ENCODE measurements at regions not wholly inside any gene's neighbourhood (a gene's known extent, or its start where the extent isn't known, plus 50 kb on each side); places are given as distances from the start of the nearest gene placed in this dataset.
A peak's percentile ranks its signal among the peaks of the same experiment; 100 is the strongest.

DNA sequence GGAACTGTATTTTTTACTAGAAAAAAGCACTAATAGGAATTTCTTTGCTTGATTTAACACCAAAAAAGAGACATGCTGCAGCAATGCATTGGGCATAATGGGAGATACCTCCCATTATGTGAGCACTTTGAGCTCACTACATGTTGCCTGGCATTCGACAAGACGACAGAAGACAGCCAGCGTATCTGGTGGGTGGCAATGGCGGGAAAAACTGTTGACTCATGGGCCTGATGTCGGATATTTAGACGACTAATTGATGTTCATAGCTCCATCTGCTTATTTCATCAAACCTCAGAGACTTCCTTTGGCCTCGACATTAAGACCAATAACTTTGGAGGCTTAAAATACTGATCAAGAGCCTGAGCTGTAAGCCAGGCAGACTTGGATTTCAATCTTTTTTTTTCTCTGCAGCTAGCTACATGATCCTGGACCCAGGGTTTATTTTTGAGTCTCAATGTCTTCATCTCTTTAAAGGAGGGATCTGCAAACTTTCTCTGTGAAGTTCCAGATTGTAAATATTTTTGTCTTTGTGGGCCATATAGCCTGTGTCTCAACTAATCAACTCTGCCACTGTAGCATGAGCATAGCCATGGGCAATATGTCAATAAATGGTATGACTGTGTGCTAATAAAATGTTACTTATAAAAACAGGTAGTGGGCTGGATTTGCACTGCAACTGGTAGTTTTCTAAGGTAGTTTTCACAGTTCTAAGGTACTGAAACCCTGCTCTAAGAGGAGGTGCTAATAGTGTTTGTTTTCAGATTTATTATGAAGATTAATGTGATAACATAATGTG, 375.1 kb downstream of the METTL15 start:
- DNase-seq (ENCODE audit: low spot score) = no peak

DNA sequence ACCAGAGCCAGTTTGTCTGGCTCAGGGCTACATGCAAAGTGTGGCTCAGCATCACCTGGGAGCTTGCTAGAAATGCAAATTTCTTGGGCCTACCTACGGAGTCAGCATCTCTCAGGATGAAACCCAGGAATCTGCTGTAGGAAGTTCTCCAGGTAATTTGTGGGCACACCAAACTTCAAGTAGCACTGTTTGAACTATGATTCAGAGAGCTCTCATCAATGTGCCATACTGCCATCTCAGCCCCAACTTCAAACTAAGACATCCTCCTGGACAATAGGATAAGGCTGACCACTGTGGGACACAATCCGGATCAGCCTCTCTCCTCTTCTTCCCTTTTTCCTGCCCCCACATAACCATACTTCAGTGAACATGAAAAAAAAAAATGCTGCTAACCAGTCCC, 374.5 kb downstream of the METTL15 start:
- no peak for DNase-seq (ENCODE audit: low spot score)

DNA sequence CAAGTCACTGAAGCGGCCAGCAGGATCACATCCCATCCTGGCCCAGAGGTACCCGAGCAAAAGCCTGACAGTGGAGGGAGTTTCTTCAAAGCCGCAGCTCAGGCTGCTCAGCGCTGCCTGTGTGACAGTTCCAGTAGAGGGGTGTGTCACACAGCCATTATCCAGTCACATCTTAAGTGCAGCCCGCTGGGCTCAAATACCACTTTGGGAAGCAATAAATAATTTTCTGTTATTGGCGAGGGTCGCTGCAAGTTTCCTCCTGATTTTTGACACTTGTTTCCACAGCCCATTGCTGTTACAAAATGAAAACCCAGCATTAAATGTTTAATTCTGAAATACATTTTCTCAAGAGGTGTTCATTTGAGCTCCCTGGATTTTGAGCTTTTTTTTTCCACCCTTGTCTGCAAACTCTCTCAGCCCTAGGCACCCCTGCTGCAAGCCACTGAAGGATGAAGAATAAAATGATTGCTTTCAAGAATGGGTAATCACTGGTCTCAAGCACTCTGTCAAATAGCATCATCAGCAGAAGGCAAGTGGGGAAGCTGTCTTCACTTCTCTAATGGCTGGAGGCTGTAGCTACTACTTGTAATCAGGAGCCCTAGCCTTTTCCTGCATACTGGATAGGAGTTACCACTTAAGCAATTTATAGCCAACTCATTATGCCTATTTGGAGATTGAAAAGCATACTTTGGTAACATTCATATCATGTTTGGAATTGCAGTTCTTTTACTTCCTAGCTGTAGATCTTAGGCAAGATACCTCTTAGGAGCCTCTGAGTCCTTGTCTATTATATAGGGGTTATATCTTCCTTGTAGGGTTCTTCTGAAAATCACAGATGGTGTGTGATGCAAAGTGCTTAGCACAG, 373.7 kb downstream of the METTL15 start:
- no peak for DNase-seq (ENCODE audit: low spot score)

DNA sequence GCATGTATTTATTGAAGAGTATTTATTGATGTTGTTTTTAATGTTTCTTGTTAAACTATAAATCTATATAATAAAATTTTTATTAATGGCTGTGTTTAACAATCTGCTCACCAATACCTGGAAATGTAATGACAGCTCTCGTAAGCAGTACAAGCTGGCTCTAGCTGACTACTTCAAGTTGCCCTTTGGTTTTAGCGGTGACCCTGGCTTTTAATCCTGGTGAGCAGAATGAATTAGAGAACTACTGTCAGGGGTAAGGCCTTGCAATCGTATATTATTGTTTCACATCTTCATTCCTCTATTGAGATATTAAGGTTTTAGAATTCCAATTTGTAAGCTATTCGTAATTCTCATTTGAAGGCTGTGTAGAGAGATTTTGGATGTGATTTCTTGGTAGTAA, 372.2 kb downstream of the METTL15 start:
- DNase-seq (ENCODE audit: low spot score) = no peak

DNA sequence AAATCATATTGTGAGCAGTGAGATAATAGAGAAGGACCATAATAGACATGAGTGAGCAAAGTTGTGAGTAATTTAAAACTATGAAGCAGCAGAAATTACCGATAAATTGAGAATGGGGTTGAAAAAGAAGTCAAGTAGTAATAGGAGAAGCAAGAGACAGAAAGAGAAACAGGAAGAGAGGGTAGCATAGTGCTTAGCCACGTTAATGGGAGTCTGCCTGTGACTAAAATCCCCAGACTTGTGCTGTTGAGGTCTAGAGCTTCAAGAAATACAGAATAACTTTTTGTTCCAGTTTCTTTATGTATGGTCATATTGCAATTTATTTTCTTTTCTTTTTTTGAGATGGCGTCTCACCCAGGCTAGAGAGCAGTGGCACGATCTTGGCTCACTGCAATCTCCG, 368.7 kb downstream of the METTL15 start:
- no peak for DNase-seq (ENCODE audit: low spot score)

DNA sequence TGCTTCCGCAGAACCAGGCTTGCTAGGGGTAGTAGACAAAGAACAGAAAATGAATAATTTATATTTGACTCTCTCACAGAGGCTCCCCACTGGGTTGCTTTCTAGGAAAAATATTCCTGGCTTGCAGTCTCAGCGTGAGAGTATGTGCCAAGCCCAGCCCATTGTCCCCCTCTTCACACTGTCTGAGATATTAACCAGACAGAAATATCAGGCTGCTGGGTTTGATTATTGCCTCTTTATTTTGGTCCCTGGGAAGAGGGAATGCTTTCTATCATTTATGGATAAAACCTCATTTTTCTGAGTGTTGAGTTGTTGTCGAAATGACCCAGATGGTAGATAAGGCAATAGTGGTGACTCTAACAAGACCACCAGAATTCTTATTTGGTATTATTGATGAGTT, 367.9 kb downstream of the METTL15 start:
- peak; percentile 10 for DNase-seq (ENCODE audit: low spot score)

DNA sequence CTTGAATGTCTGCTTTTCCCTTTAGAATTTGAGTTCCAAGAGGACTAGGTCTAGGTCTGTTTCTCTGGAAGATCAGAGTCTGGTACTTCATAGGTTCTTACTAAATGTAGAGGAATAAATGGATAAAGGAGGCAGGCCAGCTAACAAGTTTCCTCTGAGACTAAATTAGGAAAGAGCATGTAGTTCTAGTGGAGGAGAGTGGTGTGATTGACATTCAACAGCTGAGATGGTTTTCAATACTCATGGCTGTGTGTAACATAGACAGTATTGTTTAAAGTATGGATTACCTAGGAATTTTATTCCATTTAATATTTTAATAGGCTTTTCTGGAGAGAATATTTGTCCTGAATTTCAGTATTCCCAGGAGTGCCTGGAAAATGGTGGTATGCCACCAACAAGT, 364.7 kb downstream of the METTL15 start:
- DNase-seq (ENCODE audit: low spot score) = no peak

DNA sequence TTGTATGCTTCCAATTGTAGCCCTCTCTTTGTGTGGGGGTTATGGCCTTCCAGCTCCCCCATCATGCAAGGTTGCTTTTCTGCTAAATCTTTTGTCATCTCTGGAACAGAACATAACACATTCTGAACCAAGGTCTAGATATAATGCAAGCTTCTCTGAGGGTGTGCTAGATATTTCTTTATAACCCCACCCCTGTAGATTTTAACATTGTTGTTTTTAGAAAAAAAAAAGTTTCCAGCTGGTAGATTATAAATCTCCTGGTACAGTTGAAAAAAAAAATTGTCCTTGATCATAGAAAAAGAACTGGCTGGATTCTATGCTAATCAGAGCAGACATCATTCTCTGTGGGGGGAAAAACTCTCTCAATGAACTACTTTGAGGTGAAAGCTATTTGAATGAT, 363.3 kb downstream of the METTL15 start:
- no peak for DNase-seq (ENCODE audit: low spot score)

DNA sequence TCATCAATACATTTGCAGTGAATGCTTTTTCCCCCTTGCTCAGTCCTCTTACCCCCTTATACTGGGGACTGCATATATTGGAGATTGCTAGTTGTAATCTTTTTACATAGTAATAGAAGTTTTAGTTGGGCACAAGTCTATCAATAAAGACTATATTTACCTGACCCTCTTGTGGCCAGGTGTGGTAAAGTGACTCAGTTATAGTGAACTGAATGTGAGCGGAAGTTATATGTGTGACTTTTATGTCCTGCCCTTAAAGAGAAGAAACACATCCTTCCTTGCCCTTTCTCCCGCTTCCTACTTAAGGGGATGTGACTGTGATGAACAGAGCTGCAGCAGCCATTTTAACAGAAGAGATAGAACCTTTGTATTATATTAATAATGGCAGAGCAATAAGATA, 362.0 kb downstream of the METTL15 start:
- no peak for DNase-seq (ENCODE audit: low spot score)

DNA sequence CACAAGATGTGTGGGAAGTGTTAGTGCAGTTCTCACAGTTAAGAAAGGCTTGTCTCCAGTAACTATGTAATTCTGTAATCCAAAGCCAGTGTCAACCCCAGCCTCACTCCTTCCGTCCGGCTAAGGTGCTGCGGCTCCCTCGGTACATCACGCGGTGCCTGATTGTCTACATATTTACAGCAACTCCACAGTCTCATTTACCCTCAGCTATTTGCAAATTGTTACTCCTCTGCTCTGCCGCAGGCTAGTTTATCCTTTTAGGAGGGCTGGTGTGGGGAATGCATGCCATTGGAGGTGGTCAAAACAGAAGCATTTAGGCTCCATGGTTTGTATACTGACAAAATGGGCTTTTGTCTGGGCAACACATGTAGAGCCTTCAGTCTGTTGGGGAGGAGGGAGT, 358.3 kb downstream of the METTL15 start:
- no peak for DNase-seq (ENCODE audit: low spot score)

DNA sequence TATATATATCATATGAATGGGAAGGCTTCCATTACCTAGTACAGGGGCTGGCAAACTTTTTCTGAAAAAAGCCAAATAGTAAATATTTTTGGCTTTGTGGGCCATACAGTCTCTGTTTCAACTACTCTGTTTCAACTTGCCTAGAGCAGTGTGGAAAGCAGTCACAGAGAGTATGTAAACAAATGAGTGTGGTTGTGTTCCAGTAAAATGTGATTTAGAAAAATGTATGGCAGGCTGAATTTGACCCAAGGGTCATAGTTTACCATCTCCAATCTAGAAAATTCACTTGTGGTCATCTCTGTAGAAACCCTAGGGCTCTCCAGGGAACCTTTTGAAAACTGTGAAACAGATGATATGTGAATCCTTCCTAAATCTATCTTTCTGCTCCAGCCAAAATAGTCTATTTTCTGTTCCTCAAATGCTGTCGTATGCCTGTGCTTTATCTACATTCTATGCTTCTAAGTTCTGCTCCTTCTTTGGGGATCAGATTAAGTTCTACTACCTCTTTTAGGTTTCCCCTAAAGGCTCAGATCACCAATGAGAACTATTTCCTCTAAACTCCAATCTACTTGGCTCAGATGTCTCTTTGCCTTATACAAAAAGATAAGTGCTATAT, 356.2 kb downstream of the METTL15 start:
- no peak for DNase-seq (ENCODE audit: low spot score)

DNA sequence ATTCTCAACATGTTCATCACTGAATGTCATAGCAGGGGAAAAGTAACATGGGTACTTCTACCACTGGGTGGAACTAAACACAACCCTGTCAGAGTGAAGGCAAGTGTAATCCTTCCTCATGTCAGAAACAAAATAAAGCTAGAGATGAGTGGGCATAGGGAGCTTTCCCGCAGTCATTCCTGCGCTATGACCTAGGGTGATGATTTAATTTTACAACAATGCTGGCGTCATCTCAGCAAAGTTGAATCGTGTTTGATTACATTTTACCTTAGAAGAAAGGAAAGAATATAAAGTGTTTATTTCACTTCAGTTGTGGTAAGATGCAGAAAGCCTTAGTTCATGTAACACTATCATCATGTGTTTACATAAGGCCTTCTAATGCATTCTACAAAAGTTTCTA, 355.6 kb downstream of the METTL15 start:
- DNase-seq (ENCODE audit: low spot score) = no peak

DNA sequence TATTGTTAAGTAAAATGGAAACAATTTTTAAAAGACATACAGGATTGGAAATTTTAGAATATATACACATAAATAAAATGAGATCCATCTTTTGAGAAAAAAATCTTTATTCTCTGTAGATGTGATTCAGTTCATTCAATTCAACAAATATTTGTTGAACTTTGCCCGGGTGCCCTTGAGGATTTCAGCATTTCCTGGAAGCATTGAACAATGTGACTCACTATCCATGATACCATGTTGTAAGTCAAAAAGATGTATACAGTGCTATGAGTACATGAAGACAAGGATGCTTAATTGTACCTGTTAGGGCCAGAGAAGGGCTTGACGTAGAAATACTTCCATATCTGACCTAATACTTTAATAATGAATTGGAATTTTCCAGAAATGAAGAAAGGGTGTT, 353.7 kb downstream of the METTL15 start:
- DNase-seq (ENCODE audit: low spot score) = no peak

DNA sequence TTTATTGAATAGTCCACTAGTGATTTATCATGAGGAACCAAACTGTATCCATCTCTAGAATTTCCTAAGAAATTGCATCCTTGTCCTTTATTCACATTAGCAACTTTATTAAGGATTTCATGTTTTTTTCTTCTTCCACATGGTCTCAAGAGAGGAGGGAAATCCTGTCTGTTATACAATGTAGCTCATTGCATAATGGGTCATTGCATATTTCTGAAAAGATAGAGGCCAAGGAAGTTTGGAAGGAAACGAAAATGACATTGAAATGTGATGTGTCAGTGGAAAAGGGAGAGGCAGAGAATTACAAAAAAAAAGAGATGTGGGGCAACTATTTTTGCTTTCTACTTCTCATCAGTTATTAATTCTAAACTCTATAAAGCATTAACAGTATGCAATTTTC, 353.1 kb downstream of the METTL15 start:
- no peak for DNase-seq (ENCODE audit: low spot score)

DNA sequence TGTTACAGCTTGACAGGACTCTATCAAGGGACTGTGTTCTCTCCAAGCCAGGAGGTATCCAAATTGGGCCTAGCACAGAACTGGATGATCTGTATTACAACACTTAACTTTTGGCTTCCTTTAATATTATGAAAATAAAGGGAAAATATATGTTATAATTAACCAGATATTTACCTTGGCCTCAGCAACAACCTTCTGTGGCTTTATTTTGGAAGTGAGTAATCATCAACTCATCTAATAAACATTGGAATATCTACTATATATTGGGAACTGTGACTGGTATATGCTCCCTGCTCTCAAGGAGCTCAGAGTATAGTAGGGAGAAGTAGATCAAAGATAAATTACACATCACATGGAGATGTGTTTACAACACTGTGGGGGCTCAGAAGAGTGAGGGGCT, 352.2 kb downstream of the METTL15 start:
- DNase-seq (ENCODE audit: low spot score) = no peak

DNA sequence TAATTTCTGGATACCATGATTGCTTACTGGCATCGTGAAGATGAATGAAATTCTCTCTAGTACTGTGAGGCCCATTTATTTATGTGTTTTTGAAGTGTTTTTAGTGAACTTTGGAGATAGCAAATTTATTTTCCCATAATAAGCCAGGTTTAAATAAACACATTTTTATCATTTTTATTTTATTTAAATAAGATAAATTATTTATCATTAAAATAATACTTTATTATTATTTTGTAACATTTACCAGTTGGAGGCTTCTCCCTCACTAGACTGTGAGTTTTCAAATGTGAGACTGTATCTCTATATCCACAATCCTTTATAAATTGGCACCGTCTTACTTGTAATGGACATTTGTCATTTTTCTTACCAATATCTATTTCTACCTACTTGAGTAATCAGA, 351.7 kb downstream of the METTL15 start:
- no peak for DNase-seq (ENCODE audit: low spot score)

DNA sequence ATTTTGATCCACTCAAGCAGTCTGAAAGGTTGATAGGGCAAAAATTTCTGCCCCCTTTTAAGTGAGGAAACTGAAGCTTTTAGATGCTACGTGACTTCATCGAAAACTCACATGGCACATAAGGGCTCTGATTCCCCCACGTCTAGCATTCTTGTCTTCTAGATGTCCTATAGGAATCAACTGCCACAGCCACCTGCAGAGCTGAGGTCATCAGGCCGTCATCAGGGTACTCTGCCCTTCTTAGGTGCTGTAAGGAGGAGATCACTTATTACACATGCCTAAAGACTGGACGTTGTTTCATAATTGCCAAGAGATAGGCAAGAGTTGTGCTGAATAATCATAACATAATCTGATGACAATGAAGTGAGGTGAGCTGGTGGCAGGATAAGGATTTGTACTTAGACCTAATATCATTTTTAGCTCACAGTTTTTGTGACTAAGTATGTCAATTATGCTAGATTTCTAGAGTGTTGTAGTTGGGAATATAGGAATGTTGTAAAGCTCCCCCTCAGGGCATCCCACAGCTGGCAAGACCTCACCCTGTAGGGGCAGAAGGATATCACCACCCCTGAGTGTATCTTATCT, 349.4 kb downstream of the METTL15 start:
- no peak for DNase-seq (ENCODE audit: low spot score)

DNA sequence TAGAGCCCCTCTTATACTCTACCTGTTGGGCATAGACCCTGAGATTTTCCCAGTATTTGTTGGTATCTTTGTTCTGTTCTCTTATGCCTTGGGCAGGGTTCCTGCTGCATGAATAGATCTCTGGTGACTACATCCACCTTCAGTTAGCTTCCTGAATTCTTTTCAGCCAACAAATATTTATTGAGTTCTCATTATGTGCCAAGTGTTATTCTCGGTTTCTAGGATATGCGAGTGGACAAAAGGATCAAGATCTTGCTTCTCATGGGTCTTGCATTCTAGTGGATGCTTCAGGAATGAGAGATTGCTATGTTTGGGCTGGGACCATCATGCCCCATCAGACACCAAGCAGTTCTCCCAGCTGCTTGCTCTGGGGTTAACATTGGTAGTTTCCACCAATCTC, 340.0 kb downstream of the METTL15 start:
- DNase-seq (ENCODE audit: low spot score) = no peak

DNA sequence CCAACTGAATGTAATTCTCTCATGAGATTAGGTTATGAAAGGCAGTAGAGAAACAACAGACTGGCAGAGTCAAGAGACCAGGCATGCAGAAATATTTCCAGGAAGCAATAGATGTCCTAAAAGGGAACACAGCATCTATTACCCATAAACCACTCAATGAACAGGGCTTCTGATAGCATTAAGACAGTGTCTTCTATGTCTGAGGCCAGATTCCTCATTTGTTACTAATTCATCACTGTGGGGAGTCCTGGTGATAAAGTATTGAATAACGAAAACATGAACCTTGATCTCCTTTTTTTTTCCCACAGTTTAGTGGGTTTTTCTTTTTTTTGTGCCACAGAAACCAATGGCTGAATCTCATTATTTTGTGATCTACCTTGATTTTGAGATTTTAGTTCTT, 339.0 kb downstream of the METTL15 start:
- DNase-seq (ENCODE audit: low spot score) = no peak

DNA sequence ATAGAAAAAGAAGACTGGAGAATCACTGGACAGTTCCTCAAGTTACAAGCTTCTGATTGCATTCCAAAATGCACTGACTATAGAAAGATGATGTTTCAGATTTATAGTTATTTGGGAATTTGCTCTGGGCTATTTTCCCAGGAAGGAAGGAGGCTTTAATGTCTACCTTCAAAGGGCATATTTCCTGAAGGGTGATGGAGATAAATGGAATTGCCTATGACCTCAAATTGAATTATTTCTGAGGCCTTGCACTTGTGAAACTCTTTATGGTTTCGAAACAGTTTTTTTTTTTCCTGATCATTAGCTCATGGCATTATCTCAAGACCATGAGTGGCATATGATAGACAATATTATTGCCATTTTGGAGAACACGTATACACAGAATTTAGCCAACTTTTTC, 333.9 kb downstream of the METTL15 start:
- no peak for DNase-seq (ENCODE audit: low spot score)

DNA sequence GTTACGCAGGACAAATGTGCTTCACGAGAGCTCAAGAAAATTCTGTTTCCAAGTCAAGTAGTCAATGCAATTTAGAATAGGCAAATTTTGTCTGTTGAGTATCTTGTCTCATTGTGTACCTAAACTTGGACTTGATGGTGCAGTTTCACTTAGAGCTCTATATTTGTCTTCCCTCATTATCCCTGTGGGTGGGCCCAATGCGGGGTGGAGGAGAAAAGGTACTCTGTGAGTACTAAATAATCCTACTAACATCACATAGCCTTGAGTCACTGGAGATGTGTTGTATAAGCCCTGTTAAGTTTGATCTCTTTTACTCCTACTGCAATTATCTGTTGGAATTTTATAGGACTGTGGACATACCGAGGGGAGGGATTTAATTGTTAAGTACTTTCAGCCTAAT, 331.2 kb downstream of the METTL15 start:
- DNase-seq (ENCODE audit: low spot score) = no peak

DNA sequence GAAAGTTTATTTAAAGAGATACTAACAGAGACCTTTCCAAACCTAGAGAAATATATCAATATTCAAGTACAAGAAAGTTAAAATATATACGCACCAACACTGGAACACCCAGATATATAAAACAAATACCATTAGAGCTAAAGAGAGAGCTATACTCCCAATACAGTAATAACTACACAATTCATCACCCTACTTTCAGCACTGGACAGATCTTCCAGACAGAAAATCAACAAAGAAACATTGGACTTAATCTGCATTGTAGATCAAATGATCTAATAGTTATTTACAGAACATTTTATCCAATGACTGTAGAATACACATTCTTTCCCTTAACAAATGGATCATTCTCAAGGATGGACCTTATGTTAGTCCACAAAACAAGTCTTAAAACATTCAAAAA, 311.9 kb downstream of the METTL15 start:
- DNase-seq (ENCODE audit: low spot score) = no peak

Data from SK-N-DZ (cell line).